Activated T-helper 1 cell treated with anti-CD3 and anti-CD28 coated beads, Interleukin-2, amount 50 U/mL, for 16 hours (primary cell): ENCODE measurements at regions not wholly inside any gene's neighbourhood (a gene's known extent, or its start where the extent isn't known, plus 50 kb on each side); places are given as distances from the start of the nearest gene placed in this dataset.

Experiments
- DNase-seq, 2 donors: peaks; one replicate each; pipeline ENCODE4 v3.0.0-alpha.2; 2020; ENCODE audit warnings: low read depth in 1 of 2, low spot score in 1 of 2

GRCh38 chr10:31143331-31143935, 111.8 kb upstream of the ZNF438 start:
- DNase-seq: no peak

GRCh38 chr10:31145986-31146385, 114.3 kb upstream of the ZNF438 start:
- no peak for DNase-seq

GRCh38 chr10:31146491-31147209, 115.0 kb upstream of the ZNF438 start:
- no peak for DNase-seq

DNA sequence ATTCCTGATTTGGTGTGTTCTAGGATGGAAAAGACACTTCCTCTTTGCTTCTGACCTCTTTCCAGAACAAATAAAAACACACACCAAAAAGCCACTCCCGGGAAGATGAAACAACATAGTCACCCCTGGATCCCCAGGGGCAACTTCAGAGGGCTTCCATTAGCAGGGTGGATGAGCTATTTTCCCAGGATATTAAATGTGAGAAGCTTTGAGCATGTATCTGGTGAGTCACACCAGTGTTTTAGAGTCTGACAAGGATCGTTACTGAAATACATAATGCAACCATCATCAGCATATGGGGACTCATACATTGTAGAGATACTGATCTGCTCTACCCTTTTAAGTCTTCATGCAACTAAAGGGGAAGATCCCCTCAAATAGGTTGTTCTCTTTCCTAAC, 115.5 kb upstream of the ZNF438 start:
- no peak for DNase-seq

- no peak for DNase-seq
Measured at GRCh38 chr10:31148951-31149350, 117.3 kb upstream of the ZNF438 start.

- DNase-seq: no peak
Measured at GRCh38 chr10:31149835-31150512, 118.3 kb upstream of the ZNF438 start.

DNA sequence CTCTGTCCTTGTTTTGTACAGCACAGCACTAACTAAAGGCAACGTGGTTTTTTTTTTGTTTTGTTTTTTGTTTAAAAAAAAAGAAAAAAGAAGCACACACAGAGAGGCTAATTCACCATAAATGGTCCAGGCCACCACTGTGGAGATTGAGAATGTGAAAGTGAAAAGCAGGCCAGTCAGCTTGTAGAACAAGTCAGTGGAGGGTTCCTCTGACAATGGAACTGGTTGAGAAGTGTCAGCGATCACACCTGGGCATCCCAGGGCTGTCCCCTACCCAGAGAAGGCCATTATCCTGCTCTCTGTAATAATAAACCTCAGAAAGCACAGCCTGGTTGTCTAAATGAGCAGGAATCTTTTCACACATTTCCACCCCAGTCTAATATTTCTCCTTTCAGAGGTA, 119.6 kb upstream of the ZNF438 start:
- no peak for DNase-seq

- no peak for DNase-seq
Measured at GRCh38 chr10:31152421-31153135, 120.9 kb upstream of the ZNF438 start.

DNA sequence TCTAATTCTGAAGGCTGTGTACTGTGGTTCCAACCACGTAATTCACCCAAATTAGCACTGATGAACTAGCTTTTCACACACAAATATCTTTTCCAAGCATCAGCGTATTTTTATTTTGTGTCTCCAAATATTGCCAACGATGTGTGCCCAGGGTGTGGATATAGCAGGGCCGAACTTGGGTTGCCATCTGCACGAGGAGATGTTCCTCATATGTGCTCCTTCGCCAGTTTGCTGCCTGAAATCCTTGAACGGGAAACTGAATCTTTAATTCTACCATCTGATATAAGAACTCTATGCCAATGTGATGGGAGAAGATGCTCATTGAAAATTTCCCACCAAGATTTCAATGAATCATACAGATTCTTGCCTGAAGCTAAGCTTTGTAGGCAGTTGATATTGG, 121.5 kb upstream of the ZNF438 start:
- no peak for DNase-seq

DNA sequence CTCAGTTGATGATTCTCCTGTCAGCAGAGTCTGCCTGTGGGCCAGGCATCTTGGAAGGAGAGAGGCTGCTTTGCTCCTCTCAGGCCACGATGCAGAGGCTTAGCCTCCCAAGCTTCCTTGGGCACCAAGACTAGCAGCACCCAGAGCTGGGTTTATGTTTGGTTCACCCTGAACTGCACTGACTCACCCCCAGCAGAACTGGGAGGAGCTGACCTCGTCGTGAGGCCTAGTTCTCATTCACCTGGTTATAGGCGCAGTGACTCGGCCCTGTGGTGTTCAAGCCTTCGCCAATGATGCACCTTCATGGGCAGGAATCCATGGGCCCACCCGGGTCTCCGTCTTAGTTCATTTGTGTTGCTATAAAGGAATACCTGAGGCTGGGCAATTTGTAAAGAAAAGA, 122.0 kb upstream of the ZNF438 start:
- no peak for DNase-seq

DNA sequence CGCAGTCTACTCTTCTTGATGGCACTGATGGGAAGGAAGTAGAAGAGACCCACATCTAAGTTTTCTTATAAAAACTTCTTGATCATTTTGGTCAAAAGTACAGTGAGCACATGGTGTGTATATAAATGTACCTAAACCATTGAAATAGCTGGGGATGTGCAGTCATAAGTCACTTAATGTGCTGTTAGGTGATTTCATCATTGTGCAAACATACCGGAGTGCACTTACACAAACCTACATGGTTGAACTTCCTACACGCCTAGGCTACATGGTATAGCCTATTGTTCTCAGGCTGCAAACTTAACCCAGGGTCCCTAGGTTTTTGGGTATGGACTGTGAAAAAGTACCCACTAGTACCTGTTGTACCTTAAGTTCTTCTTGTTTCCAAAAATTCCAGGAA, 123.3 kb upstream of the ZNF438 start:
- no peak for DNase-seq

DNA sequence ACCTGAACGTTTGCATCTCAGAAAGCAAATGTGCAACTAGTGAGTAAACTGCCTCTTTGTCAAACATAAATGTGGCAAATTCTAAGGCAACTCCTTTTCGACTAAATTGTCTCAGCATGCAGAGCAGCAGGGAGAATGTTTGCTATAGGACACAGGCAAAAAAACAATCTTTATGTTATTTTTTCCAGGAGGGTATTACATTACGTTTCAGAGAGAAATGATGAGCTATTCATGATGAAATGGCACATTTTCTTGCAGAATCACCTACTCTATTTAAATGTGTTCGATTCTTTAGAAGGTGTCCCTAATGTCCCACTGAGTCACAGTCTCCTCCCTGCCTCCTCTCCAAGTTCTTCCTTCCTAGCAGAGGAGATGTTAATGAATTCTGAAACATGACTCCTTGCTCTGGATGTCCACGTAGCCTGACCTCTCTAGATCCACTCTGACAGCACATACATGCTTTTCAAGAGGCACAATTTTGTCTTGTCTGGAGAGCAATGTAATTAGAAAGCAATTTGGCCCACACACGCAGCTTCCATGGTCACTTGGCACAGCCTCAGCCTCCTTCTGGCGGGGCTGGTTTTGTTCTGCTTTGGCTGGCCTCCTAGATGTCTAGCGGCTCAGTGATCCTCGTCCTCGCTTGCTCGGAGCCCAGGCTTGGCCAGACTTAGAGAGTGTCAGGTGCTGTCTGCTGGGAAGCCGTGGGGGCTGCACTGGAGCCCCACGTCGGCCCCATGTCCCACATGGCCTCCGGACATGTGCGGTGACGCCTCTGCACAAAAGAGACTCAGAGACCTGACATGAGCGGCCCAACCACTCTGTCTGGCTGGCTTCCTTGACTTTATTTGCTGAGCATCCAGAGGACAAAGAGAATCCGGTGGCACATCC, 125.7 kb upstream of the ZNF438 start:
- no peak for DNase-seq

GRCh38 chr10:31158011-31158658, 126.5 kb upstream of the ZNF438 start:
- no peak for DNase-seq

DNA sequence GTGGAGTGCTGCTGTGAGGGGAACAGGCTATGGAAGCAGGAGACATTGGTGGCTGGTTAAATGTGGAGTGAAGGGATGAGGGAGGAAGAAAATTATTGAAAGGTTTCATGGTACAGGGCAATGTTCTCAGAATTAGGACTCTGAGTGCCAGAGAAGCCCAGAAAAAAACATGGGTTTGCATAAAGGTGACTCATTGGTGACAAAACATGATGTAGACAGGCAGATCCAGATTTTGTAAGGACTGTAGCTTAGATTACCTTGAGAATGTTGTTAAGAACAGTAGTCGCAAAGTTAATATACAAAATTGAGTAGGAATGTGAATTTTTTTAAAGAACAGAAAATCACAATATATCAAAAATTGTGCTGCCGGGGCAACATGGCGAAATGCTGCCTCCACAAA, 134.9 kb upstream of the ZNF438 start:
- DNase-seq: no peak

DNA sequence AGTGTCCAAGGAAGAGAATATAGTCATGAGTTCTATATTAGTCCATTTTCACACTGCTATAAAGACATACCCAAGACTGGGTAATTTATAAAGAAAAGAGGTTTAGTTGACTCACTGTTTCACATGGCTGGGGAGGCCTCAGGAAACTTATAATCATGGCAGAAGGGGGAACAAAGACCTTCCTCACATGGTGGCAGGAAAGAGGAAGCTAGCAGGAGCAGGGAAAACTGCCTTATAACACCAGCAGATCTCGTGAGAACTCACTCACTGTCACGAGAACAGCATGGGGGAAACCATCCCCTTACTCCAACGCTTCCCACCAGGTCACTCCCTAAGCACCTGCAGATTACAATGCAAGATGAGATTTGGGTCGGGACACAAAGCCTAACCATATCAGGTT, 139.0 kb upstream of the ZNF438 start:
- no peak for DNase-seq

GRCh38 chr10:31171402-31172083, 139.9 kb upstream of the ZNF438 start:
- DNase-seq: no peak

- no peak for DNase-seq
Measured at GRCh38 chr10:31172925-31173324, 141.3 kb upstream of the ZNF438 start.

DNA sequence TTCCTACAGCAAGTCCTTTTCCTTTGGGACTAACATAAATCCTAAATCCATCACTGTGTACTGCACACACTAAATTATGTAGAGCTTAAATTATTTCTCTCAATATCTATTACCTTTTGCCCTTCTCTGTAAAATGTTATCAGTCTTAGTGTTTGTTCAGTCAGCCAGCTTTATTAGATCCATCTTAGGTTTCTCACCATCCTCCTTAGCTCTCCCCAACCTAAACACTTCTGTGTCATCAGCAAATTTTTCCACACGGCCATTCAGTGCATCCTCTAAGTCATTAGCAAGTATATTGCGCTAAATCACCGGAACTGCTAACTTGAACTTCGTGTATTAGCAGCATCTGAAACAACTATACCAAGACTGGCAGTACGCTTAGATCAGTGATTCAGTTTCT, 142.1 kb upstream of the ZNF438 start:
- DNase-seq: no peak

GRCh38 chr10:31179091-31179680, 139.8 kb upstream of the ZEB1 start:
- DNase-seq: no peak
